ENCODE measurements at regions not wholly inside any gene's neighbourhood (a gene's known extent, or its start where the extent isn't known, plus 50 kb on each side); places are given as distances from the start of the nearest gene placed in this dataset.
"Not testable (repeated sequence)": the region's sequence is repeated elsewhere in the genome, so short reads cannot be mapped to it uniquely, and the experiment has no call there.

DNA sequence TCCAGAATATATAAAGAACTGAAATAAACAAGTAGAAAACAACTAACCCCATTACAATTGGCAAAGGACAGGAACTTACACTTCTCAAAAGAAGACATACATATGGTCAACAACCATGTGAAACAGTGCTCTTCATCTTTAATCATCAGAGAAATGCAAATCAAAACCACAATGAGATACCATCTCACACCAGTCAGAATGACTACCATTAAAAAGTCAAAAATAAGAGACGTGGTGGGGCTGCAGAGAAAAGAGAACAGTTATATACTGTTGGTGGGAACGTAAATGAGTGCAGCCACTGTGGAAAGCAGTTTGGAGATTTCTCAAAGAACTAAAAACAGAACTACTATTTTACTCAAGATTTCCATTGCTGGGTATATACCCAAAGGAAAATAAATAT is 1696.3 kb upstream of the TMEFF2 start:
- no peak for DNase-seq

DNA sequence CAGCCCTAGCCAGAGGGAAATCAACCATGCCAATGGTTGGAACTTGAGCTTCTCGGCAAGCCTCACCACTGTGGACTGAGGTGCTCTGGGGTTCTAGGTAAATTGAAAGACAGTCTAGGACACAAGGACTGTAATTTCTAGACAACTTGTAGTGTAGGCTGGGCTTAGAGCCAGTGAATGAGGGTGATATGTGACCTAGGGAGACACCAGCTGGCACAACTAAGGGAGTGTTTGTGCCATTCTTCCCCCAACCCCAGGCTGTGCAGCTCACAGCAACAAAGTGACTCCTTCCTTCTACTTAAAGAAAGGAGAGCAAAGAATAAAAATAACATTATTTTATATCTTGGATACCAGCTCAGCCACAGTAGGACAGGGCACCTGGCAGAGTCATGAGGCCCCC is 1690.7 kb upstream of the TMEFF2 start:
- DNase-seq, result no peak

DNA sequence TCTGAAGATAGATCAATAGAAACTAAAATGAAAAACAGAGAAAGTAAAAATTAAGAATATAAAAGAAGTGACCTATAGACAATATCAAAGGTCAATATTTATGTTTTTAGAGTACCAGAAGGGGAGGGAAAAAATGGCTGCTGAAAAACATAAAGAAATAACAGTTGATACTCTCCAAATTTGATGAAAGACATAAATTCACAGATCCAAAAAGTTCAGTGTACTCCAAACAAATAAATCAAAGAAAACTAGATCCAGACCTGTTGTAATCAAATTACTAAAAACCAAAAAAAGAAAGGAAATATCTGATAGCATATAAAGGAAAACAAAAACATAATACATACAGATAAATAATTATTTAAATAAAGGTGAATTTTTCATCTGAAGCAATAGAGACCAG is 1689.1 kb upstream of the TMEFF2 start:
- no peak for DNase-seq

DNA sequence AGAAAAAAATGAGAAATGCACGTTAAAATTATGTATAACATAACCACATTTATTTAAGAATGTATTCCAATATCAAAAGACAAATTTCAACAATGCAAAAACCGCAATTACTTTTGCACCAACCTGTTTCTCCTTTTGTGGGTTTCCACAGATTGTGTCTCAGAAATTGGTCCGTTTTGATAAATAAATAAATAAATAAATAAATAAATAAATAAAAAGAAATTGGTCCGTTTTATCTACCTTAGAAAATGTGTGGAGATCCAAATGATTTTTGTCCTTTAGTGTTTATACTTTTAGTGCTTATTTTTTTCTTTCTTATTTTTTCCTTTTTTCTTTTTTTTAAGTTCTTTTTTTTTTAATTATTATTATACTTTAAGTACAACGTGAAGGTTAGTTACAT is 1682.2 kb upstream of the TMEFF2 start:
- DNase-seq, result no peak

DNA sequence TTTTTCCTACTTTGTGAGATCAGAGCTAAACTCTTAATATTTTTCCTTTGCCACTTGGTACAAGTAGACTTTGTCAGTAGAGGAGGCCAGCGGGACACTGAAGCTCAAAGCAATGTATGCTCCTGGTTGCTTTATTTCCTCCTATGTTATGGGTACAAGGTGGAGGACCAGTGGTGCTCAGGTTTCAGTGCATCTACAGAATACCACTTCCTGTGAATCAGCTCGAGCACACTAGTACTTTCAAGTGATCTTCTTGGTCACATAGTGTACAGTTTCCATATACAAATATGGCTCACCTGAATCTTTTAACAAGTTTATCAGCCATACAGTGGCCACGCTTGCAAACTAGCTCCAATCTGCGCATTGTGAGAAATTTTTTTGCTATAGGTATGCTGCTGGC is 1674.8 kb upstream of the TMEFF2 start:
- no peak for DNase-seq

DNA sequence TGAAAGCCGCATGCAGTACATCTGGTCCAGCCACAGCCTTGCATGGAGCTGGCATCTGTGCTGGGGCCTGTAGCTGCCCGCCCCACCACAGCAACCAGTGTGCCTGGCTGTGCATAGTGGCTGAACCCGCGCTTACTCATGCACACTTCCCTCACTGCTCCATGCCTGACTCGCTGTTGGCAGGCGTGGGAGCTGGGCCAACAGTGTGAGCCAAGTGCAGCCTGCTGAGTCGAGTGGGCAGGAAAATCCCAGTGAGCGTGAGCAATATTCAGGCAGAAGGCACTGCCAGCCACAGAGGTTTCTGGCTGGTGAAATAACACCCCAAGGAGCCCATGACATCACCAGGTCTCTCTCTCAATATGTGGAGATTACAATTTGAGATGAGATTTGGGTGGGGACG is 1674.1 kb upstream of the TMEFF2 start:
- no peak for DNase-seq

DNA sequence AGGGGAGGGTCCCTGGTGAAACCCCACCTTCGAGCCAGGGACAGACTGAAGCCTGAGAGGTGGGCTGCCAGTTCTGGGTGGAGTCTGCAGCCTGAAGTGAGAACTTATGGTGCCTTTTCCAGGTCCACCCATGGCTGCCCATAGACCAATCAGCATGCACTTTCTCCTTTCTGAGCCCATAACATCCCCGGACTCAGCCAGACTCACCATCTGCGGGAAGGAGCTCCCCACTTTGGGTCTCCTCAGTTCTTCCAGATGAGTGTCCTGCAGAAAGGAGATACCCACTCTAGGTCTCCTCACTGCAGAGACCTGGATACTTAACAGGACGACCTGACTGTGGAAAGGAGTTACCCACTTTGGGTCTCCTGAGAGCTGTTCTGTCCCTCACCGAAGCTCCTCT is 1673.4 kb upstream of the TMEFF2 start:
- no peak for DNase-seq

DNA sequence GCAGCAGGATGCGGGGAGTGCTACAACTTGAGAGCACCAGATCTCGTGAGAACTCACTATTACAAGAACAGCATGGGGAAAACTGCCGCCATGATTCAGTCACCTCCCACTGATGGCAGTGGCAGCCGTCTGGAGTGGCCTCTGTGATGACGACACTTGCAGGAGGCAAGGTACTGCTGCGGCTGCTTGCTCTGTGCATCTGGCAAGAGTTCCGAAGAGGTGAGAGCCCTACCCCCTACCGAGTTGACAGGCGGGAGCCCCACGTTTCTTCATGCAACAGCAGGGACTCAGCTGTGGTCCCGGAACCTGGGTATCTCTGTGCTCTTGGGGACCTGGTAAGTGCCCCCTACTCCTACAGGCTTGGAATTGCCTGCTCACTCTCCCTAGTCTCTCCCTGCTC is 1672.7 kb upstream of the TMEFF2 start:
- no peak for DNase-seq

DNA sequence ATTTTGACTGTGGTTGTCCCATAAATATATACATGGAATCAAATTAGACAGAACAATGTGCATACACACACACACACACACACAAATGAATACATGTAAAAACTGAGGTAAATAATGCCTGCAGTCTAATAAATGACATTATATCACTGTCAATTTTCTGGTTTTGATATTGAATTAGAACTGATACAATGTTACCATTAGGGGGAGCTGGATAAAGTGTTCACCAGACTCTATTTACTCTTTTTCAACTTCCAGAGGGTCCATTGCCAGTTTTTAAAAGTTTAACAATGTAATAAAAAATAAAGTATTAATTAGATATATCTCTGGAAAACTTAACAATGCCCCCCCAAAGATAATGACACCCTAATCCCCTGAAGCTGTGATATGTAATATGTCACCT is 1666.8 kb upstream of the TMEFF2 start:
- no peak for DNase-seq

DNA sequence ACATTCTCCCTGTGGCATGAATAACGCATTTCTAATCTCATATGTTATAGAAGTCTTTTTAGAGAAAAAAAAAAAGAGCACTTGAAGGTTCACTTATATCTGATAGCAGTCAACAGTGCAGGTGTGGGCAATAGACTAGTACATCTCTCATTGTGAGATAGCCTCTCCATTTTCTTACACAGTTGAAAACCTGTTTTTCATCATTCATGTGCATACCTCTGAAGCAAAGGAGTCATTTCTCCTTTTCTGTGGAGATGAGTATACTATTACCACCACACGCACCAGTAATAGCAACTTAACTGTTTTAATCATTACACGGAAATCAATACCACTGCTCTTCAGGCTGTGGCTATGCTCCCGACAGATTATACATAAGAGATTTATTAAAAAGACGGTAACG is 1653.3 kb upstream of the TMEFF2 start:
- no peak for DNase-seq

DNA sequence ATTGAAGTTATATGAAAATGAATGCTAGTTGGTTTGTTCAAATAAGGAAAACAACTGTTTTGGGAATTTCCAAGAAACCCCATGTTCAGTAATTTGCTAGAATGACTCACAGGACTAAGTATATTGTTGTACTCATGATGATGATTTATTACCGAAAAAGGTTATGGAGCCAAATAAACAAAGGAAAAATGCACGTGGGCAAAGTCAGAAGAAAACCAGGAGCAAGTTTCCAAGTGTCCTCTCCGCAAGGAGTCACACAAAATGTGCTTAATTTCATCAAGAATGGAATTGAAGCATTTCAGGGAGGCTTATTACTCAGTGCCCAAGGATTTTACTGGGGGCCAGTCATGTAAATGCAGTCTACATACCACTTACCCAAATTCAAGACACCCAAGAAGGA is 1652.4 kb upstream of the TMEFF2 start:
- no peak for DNase-seq

DNA sequence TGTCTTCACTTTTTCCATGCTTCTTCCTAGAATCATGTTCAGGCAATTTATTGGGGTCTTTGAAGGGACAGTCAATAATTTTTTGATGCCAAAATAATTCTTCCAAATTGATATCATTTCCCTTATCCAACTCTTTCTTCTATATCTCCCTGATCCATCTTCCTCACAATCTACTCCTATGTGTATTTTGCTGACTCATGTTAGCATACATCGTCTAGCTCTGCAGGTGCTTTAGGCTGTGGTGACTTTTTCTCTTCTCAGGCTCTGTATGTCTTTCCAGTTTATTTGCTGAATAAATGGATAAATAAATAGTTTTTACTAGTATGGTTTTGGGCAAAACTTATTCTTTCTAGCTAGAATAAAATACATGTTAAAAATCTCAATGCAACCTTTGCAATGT is 1650.9 kb upstream of the TMEFF2 start:
- DNase-seq, result no peak

DNA sequence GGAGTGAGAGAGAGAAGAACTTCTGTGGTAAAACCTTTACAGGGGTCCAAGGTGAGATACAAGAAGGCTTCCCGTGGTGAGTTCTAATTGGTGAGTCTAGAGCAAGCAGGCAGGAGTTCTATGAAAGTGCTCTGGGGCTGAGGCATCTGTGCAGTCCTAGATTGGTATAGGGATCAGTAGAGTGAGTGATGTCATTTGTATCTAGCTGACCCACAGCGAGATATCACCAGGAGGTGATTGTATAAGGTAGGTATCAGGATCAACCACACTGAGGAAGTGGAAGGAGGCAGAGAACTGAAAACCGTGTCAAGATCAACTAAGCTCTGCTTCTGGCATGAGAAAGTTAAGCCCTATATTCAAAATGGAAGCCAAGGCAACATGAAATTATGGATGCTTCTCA is 1648.9 kb upstream of the TMEFF2 start:
- DNase-seq, result no peak

DNA sequence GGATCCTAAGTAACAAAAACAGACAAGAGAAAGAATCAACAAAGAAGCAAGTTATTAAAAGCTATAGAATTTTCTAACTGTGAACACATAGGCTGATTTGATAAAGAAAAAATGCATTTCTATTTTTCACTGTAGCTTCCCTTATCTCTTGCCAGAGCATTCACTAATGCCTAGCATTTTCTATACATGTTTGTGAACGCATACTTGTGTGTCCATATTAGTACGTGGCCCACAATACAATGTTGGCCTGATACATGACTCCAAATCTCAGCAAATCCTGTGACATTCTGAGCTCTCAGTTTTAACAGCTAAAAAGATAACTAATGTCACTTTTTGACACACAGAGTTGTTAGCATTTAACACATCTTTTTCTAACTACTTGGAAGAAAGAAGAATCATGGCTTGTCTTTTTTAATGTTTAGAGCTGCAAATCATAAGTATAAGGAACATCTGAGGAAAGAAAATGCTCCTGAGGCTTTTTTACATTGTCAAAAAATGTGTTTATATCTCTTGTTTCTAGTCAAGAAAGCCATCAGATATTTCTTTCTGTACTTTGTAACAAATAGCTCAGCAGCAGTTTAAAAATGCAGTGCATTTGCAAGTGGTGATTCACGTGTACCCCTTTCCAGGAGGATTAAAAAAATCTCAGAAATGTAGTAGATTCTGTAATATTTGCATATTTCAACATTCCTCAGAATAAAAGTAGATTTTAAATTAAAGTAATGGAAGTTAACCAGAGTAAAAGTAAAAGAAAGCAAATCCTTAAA is 1646.8 kb upstream of the TMEFF2 start:
- DNase-seq, result no peak

DNA sequence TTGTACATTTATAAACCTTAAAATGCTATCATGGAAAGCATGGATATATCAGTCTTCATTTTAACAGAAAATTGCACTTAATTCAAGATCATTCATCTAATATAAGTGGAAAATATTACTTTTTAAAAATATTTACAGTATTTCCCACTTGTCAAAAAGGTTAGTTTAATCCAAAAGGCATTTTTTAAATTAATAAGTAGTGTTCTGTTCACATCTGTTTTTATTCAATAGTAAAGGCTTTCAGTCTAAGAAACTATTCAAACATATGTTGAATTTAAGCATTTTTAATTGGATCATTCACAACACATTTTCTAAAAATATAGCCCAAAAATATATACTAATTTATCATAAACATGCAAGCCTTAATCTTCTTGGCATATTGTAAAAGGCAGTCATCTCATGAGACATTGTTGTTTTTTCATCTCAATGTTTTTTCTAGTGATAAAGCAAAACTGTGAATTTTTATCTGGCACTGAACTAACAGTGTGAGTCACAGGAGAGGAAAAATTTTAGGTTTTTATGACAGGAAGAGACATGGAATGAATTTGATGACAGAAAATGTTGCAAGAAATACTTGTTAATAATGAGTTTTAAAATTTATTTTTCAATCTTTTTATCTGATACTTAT is 1642.5 kb upstream of the TMEFF2 start:
- no peak for DNase-seq

DNA sequence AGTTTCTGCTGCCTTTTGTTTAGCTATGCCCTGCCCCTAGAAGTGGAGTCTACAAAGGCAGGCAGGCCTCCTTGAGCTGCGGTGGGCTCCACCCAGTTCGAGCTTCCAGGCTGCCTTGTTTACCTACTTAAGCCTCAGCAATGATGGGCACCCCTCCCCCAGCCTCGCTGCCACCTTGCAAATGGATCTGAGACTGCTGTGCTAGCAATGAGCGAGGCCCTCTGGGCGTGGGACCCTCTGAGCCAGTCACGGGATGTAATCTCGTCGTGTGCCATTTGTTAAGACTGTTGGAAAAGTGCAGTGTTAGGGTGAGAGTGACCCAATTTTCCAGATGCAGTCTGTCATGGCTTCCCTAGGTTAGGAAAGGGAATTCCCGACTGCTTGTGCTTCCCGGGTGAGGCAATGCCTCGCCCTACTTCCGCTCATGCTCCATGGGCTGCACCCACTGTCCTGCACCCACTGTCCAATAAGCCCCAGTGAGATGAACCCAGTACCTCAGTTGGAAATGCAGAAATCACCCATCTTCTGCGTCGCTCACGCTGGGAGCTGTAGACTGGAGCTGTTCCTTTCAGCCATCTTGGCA is 1641.8 kb upstream of the TMEFF2 start:
- not testable (repeated sequence) for DNase-seq

DNA sequence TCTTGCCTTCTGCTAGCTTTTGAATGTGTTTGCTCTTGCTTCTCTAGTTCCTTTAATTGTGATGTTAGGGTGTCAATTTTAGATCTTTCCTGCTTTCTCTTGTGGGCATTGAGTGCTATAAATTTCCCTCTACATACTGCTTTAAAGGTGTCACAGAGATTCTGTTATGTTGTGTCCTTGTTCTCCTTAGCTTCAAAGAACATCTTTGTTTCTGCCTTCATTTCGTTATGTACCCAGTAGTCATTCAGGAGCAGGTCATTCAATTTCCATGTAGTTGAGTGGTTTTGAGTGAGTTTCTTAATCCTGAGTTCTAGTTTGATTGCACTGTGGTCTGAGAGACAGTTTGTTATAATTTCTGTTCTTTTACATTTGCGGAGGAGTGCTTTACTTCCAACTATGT is 1639.2 kb upstream of the TMEFF2 start:
- not testable (repeated sequence) for DNase-seq

DNA sequence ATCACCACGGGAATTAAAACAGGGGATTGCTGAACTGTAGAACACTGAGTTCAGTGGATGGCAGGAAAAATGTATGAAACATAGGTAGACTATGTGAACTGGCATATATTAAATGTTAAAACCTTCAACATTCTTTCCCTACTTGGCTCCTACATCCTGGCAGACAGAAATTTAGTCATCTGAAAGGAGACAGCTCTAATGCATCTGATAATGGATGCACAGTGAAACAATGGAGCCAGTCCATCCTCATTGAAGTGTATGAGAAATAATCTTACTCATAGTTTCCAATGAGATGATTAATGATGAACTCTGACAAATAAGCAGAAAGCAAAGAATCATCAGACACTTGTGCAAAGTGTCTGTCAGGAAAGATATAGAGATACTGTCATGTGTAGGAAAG is 1629.7 kb upstream of the TMEFF2 start:
- DNase-seq, result no peak

DNA sequence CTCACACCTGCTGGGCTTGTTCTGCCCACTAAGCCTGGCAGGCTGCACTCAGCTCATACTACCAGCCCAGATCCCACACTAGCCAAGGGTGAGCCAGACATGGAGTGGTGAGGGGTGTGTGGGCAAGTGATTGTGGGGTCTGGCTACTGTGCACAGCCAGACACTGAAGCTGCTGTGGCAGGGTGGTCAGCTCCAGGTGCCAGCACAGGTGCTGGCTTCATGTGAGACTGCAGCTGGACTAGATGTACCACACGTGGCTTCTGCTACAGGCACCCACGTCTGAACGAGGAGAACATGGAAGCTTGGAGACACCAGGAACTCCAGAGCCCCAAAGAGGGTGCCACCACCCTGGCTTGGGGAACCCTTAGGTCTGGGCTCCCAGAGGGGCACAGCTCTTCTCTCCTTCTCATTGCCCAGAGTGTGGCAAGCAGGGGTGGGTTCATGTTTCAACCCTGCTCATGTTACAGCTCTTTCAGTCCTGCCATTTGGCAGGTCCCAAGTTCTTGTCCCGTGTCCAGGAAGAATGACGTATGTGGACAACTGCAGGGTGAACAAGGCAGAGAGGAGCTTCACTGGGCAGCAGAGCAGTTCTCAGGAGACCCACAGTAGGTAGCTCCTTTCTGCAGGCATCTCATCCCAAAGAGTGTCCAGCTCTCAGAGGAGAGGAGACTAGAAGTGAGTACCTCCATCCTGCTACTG is 1624.2 kb upstream of the TMEFF2 start:
- DNase-seq, result no peak

DNA sequence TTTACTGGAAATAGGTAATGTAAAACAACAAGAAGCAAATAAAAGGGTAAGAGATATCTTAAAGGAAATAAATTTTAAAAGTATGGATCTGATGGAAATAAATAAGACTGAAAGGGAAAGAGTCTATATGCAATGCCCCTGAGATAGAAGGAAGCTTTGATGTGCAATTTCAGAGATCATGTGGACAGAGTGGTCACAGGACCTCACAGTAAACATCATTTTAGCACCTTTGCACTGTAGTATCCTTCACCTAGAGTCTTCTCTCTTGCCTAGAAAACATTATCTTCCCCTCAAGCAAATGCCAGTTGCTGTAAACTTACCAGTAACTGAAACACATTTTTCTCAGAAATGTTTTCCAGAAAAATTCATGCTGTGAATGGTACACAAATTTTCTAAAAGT is 1621.3 kb upstream of the TMEFF2 start:
- no peak for DNase-seq

DNA sequence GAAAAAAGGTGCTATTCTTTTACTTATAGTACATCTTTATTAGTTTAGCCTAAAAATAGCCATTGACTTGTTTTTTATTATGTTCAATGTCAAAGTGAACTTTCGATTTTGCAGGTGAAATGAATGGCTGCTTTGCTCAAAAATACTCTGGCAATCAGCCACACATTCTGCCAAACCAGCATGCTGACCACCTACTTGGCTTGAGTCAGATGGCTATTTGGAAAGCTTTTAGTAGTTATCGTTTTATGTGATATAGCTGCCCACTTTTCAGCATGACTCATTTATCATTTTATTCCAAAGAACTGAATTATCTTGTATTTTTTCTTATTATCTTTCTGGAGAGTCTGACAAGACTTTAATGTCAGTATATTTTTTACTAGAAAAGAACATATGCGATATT is 1615.8 kb upstream of the TMEFF2 start:
- no peak for DNase-seq

DNA sequence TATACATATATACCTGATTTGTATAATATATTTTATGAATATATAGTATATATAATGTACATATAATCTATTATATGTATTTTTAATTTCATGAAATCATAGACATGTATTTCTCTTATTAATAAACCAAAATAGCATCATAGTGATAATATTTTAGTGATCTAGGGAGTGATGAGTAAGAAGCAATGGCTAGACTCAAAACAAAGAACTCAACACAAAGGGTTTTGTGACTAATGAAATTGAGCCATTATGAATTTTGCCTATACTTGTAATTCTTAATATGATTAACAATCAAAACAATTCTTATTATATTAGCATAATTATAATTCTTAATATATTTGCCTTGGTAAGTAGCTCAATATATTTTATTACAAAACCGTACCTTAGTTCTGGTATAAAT is 1614.1 kb upstream of the TMEFF2 start:
- DNase-seq, result no peak

DNA sequence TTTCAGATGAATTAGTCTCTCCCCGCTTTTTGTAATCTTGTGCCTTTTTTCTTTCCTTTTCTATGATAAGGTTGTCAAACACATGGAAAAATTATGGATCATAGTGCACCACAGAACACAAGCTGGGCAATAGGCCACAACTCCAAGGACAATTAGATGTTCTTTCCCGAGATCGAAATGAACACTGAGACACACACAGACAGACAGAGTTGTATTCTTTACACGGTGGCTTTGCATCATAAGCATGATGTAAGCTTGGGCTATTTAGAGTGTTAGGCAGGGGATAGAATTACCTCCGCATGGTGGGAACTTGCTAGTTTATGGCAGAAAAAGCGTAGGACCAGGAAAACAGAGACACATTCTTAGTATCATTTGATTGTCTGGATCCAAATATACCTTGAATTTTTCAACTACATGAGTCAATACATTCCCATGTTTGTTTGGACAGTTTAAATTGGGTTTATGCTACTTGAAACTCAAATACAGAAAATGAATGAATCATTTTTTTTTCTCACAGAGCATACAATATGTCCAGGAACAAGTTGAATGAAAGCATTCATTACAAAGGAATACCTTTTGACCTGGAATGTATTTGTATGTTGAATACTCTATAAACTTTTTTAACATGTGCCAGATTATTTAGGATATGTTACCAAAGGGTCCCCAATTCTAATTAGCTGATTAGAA is 1611.5 kb upstream of the TMEFF2 start:
- no peak for DNase-seq

Measured in activated CD4-positive, alpha-beta T cell treated with anti-CD3 and anti-CD28 coated beads for 4 hours (primary cell).